GM12874 (cell line): ENCODE measurements at regions not wholly inside any gene's neighbourhood (a gene's known extent, or its start where the extent isn't known, plus 50 kb on each side); places are given as distances from the start of the nearest gene placed in this dataset.

Experiments
- CTCF ChIP-seq: IDR thresholded peaks from 2 replicates; pipeline ENCODE4 v1.5.1; 2011; ENCODE audit warnings: low read depth, mild to moderate bottlenecking, control low read depth, low read length, moderate library complexity; ENCODE audit not compliant: insufficient read depth

- TF ChIP-seq CTCF, result no peak
These were observed 676.6 kb downstream of the BRINP1 start for GRCh38 chr9:118692613-118693012.

- TF ChIP-seq CTCF, result no peak
These were observed 675.6 kb downstream of the BRINP1 start for GRCh38 chr9:118693645-118694044.

- no peak for TF ChIP-seq CTCF
These were observed 667.2 kb downstream of the BRINP1 start for GRCh38 chr9:118701985-118702384.

GRCh38 chr9:118711843-118712242 is 657.4 kb downstream of the BRINP1 start:
- no peak for TF ChIP-seq CTCF

- no peak for TF ChIP-seq CTCF
These were observed 648.0 kb downstream of the BRINP1 start for GRCh38 chr9:118721276-118721675.

GRCh38 chr9:118721923-118722322 is 647.3 kb downstream of the BRINP1 start:
- TF ChIP-seq CTCF, result no peak

GRCh38 chr9:118729981-118730380 is 639.3 kb downstream of the BRINP1 start:
- no peak for TF ChIP-seq CTCF

GRCh38 chr9:118732998-118733397 is 636.2 kb downstream of the BRINP1 start:
- TF ChIP-seq CTCF, result no peak
